SK-N-MC (cell line): ENCODE measurements at regions not wholly inside any gene's neighbourhood (a gene's known extent, or its start where the extent isn't known, plus 50 kb on each side); places are given as distances from the start of the nearest gene placed in this dataset.

Experiments used
- DNase-seq: peaks from one replicate; pipeline ENCODE4 v3.0.0-alpha.2; 2011; ENCODE audit warnings: low read depth, low spot score
- H3K27ac ChIP-seq: fragments of 200-600 bp; sonication (generic); 2 replicates; pipeline ENCODE4 v1.5.1; 2016; ENCODE audit warnings: mixed run types
- H3K36me3 ChIP-seq: fragments of 200-600 bp; sonication (generic); 2 replicates; pipeline ENCODE4 v1.6.1; 2017; ENCODE audit warnings: antibody characterized with exemption, low read length, mixed read lengths; ENCODE audit not compliant: insufficient read depth
- H3K4me3 ChIP-seq: fragments of 200-600 bp; sonication (generic); 2 replicates; pipeline ENCODE4 v1.5.1; 2016
- H3K9ac ChIP-seq: fragments of 200-600 bp; sonication (generic); 2 replicates; pipeline ENCODE4 v1.8.0; 2017; ENCODE audit warnings: mixed run types, mixed read lengths; ENCODE audit not compliant: insufficient read length
- H3K9me3 ChIP-seq: fragments of 200-600 bp; sonication (generic); 2 replicates; pipeline ENCODE4 v1.6.1; 2017; ENCODE audit warnings: low read depth, mild to moderate bottlenecking, antibody characterized with exemption, low read length, moderate library complexity, mixed read lengths
- EZH2 ChIP-seq: fragments of 200-600 bp; sonication (generic); IDR thresholded peaks from one replicate; pipeline ENCODE4 v1.6.1; 2017; ENCODE audit warnings: antibody characterized with exemption
- FOXP2 ChIP-seq: optimal IDR thresholded peaks from 2 replicates; pipeline ENCODE3; 2011; ENCODE audit warnings: mild to moderate bottlenecking, moderate library complexity; ENCODE audit not compliant: insufficient read depth; ENCODE audit errors: extremely low read length, control extremely low read depth
- POLR2AphosphoS5 ChIP-seq: IDR thresholded peaks from 2 replicates; pipeline ENCODE4 v1.6.1; 2012; ENCODE audit warnings: mild to moderate bottlenecking, low read depth, low read length, borderline replicate concordance

GRCh38 chr2:122516775-122517174 lies 761.3 kb downstream of the TSN start:
- H3K4me3 ChIP-seq = no peak overlapping the region
- no peak for DNase-seq
- no peak overlapping the region for H3K9ac ChIP-seq
- no peak for TF ChIP-seq FOXP2
- TF ChIP-seq POLR2AphosphoS5 = no peak
- no peak for TF ChIP-seq EZH2
- no peaks in the 10 kb centered on the region for H3K9me3 ChIP-seq
- H3K27ac ChIP-seq = no peak overlapping the region
- H3K36me3 ChIP-seq = no peaks in the 10 kb centered on the region

GRCh38 chr2:122519366-122519765 lies 763.9 kb downstream of the TSN start:
- no peak for DNase-seq
- Histone ChIP-seq H3K4me3 (no peak overlapping the region), H3K9ac (no peak overlapping the region), H3K27ac (no peak overlapping the region), H3K36me3 (no peaks in the 10 kb centered on the region), H3K9me3 (no peaks in the 10 kb centered on the region)
- TF ChIP-seq POLR2AphosphoS5 = no peak
- no peak for TF ChIP-seq FOXP2
- no peak for TF ChIP-seq EZH2

GRCh38 chr2:122519821-122520611 lies 764.6 kb downstream of the TSN start:
- no peak overlapping the region for H3K27ac ChIP-seq
- no peak overlapping the region for H3K9ac ChIP-seq
- no peak for DNase-seq
- no peaks in the 10 kb centered on the region for H3K36me3 ChIP-seq
- TF ChIP-seq POLR2AphosphoS5 (no peak), EZH2 (no peak), FOXP2 (no peak)
- H3K4me3 ChIP-seq = no peak overlapping the region
- no peaks in the 10 kb centered on the region for H3K9me3 ChIP-seq

GRCh38 chr2:122523143-122523542 lies 767.7 kb downstream of the TSN start:
- Histone ChIP-seq H3K9ac (no peak overlapping the region), H3K4me3 (no peak overlapping the region), H3K9me3 (no peaks in the 10 kb centered on the region), H3K36me3 (no peaks in the 10 kb centered on the region), H3K27ac (no peak overlapping the region)
- no peak for DNase-seq
- TF ChIP-seq POLR2AphosphoS5 (no peak), FOXP2 (no peak), EZH2 (no peak)

GRCh38 chr2:122523981-122524380 lies 768.5 kb downstream of the TSN start:
- TF ChIP-seq POLR2AphosphoS5 (no peak), EZH2 (no peak), FOXP2 (no peak)
- Histone ChIP-seq H3K36me3 (no peaks in the 10 kb centered on the region), H3K9me3 (no peaks in the 10 kb centered on the region), H3K4me3 (no peak overlapping the region), H3K9ac (no peak overlapping the region), H3K27ac (no peak overlapping the region)
- no peak for DNase-seq

GRCh38 chr2:122525336-122525735 lies 769.9 kb downstream of the TSN start:
- H3K9me3 ChIP-seq = no peaks in the 10 kb centered on the region
- TF ChIP-seq FOXP2 = no peak
- no peak for TF ChIP-seq EZH2
- TF ChIP-seq POLR2AphosphoS5 = no peak
- H3K9ac ChIP-seq = no peak overlapping the region
- no peak overlapping the region for H3K4me3 ChIP-seq
- H3K36me3 ChIP-seq = no peaks in the 10 kb centered on the region
- H3K27ac ChIP-seq = no peak overlapping the region
- DNase-seq = no peak

GRCh38 chr2:122528061-122528460 lies 772.6 kb downstream of the TSN start:
- H3K9me3 ChIP-seq = no peaks in the 10 kb centered on the region
- H3K27ac ChIP-seq = no peak overlapping the region
- TF ChIP-seq FOXP2 (no peak), EZH2 (no peak), POLR2AphosphoS5 (no peak)
- no peaks in the 10 kb centered on the region for H3K36me3 ChIP-seq
- no peak for DNase-seq
- H3K4me3 ChIP-seq = no peak overlapping the region
- H3K9ac ChIP-seq = no peak overlapping the region

- Histone ChIP-seq H3K4me3 (no peak overlapping the region), H3K36me3 (no peaks in the 10 kb centered on the region), H3K9me3 (no peaks in the 10 kb centered on the region), H3K27ac (no peak overlapping the region), H3K9ac (no peak overlapping the region)
- DNase-seq = no peak
- TF ChIP-seq FOXP2 (no peak), POLR2AphosphoS5 (no peak), EZH2 (no peak)
Observed at GRCh38 chr2:122528958-122529705, 773.7 kb downstream of the TSN start.
